CD4-positive, CD25-positive, alpha-beta regulatory T cell (primary cell): ENCODE measurements at regions not wholly inside any gene's neighbourhood (a gene's known extent, or its start where the extent isn't known, plus 50 kb on each side); places are given as distances from the start of the nearest gene placed in this dataset.

Experiments used
- ATAC-seq, 2 donors: fragments of 150-1000 bp; cut with Tn5 transposase; one replicate each; pipeline ENCODE4 v1.10.0; 2021; ENCODE audit warnings: low read depth in 2 of 2, moderate number of reproducible peaks in 2 of 2, moderate library complexity in 1 of 2
- DNase-seq, 3 donors: peaks; one replicate each; pipeline versions ENCODE4 v3.0.0 to v3.0.0-alpha.2; 2012 to 2022; ENCODE audit warnings: mixed read lengths in 1 of 3
- H3K27ac ChIP-seq: one replicate; pipeline ENCODE4 v1.7.0; 2013; ENCODE audit warnings: mild to moderate bottlenecking, low read length; ENCODE audit not compliant: insufficient read depth, poor library complexity, severe bottlenecking
- H3K27me3 ChIP-seq: one replicate; pipeline ENCODE4 v1.7.0; 2013; ENCODE audit warnings: low read length; ENCODE audit not compliant: control insufficient read depth, insufficient read depth
- H3K36me3 ChIP-seq: one replicate; pipeline ENCODE4 v1.7.0; 2013; ENCODE audit warnings: mild to moderate bottlenecking, low read length, moderate library complexity; ENCODE audit not compliant: control insufficient read depth, insufficient read depth
- H3K4me1 ChIP-seq: 2 replicates; pipeline ENCODE4 v1.7.0; 2013; ENCODE audit warnings: mild to moderate bottlenecking, low read length; ENCODE audit not compliant: insufficient read depth, control insufficient read depth, poor library complexity, severe bottlenecking
- H3K4me3 ChIP-seq: one replicate; pipeline ENCODE4 v1.7.0; 2013; ENCODE audit warnings: low read depth, mild to moderate bottlenecking, low read length, moderate library complexity
- H3K9me3 ChIP-seq, 2 experiments: 1 replicate in 1 of 2; 2 replicates in 1 of 2; pipeline ENCODE4 v1.7.0; 2013; ENCODE audit warnings: low read length in 2 of 2, mild to moderate bottlenecking in 1 of 2, moderate library complexity in 1 of 2; ENCODE audit not compliant: control insufficient read depth in 2 of 2
- H3K27ac Mint-ChIP-seq, 3 donors: one replicate each; pipeline ENCODE4 v1.8.0; 2020 to 2022; ENCODE audit warnings: mild to moderate bottlenecking in 3 of 3, mixed read lengths in 3 of 3, moderate library complexity in 2 of 3
- H3K27me3 Mint-ChIP-seq: one replicate; pipeline ENCODE4 v1.8.0; 2022; ENCODE audit warnings: mild to moderate bottlenecking, mixed read lengths
- H3K36me3 Mint-ChIP-seq: one replicate; pipeline ENCODE4 v1.8.0; 2020; ENCODE audit warnings: mixed read lengths
- H3K4me1 Mint-ChIP-seq, 4 donors: one replicate each; pipeline ENCODE4 v1.8.0; 2020 to 2022; ENCODE audit warnings: mixed read lengths in 4 of 4, mild to moderate bottlenecking in 1 of 4
- H3K4me3 Mint-ChIP-seq, 4 donors: one replicate each; pipeline ENCODE4 v1.8.0; 2020 to 2022; ENCODE audit warnings: mild to moderate bottlenecking in 4 of 4, mixed read lengths in 4 of 4, moderate library complexity in 3 of 4
- H3K9me3 Mint-ChIP-seq, 7 donors: one replicate each; pipeline ENCODE4 v1.8.0; 2020 to 2022; ENCODE audit warnings: mixed read lengths in 7 of 7, mild to moderate bottlenecking in 3 of 7, moderate library complexity in 2 of 7

- Mint-ChIP-seq H3K27me3 (no peaks in the 10 kb centered on the region), H3K27ac (no peak overlapping the region), H3K4me1 (no peaks in the 10 kb centered on the region), H3K9me3 (peaks cover 3 to 21% (median 10%) of the 10 kb centered on the region in 7 donors), H3K36me3 (no peaks in the 10 kb centered on the region), H3K4me3 (no peak overlapping the region)
- Histone ChIP-seq H3K36me3 (no peaks in the 10 kb centered on the region), H3K27ac (no peak overlapping the region), H3K27me3 (no peaks in the 10 kb centered on the region), H3K4me3 (no peak overlapping the region), H3K9me3 (no peaks in the 10 kb centered on the region), H3K4me1 (no peaks in the 10 kb centered on the region)
- no peak for ATAC-seq
- no peak for DNase-seq
These were observed 987.4 kb downstream of the TUSC7 start for GRCh38 chr3:117696851-117697407.

- H3K4me1 Mint-ChIP-seq: no peaks in the 10 kb centered on the region
- H3K27ac Mint-ChIP-seq: no peak overlapping the region
- DNase-seq (no peak), ATAC-seq (no peak)
- H3K9me3 ChIP-seq: no peaks in the 10 kb centered on the region
- peaks cover 0 to 21% (median 10%) of the 10 kb centered on the region in 7 donors for H3K9me3 Mint-ChIP-seq
- no peaks in the 10 kb centered on the region for H3K4me1 ChIP-seq
- no peak overlapping the region for H3K27ac ChIP-seq
- no peak overlapping the region for H3K4me3 Mint-ChIP-seq
- H3K36me3 ChIP-seq: no peaks in the 10 kb centered on the region
- no peaks in the 10 kb centered on the region for H3K27me3 ChIP-seq
- H3K4me3 ChIP-seq: no peak overlapping the region
- H3K27me3 Mint-ChIP-seq: no peaks in the 10 kb centered on the region
- no peaks in the 10 kb centered on the region for H3K36me3 Mint-ChIP-seq
These were observed 989.5 kb downstream of the TUSC7 start for GRCh38 chr3:117699058-117699457.

GRCh38 chr3:117700573-117701360, 991.2 kb downstream of the TUSC7 start:
- H3K36me3 Mint-ChIP-seq: no peaks in the 10 kb centered on the region
- ATAC-seq: no peak
- H3K27ac Mint-ChIP-seq: no peak overlapping the region
- H3K4me3 ChIP-seq: no peak overlapping the region
- H3K36me3 ChIP-seq: no peaks in the 10 kb centered on the region
- H3K27ac ChIP-seq: no peak overlapping the region
- H3K4me1 ChIP-seq: no peaks in the 10 kb centered on the region
- H3K4me3 Mint-ChIP-seq: no peak overlapping the region
- no peaks in the 10 kb centered on the region for H3K27me3 ChIP-seq
- no peaks in the 10 kb centered on the region for H3K27me3 Mint-ChIP-seq
- DNase-seq: no peak
- no peaks in the 10 kb centered on the region for H3K9me3 ChIP-seq
- H3K9me3 Mint-ChIP-seq: peaks cover 0 to 15% (median 3%) of the 10 kb centered on the region in 7 donors
- no peaks in the 10 kb centered on the region for H3K4me1 Mint-ChIP-seq

- H3K36me3 Mint-ChIP-seq: no peaks in the 10 kb centered on the region
- H3K27ac Mint-ChIP-seq: no peak overlapping the region
- no peak for ATAC-seq
- Histone ChIP-seq H3K27ac (no peak overlapping the region), H3K36me3 (no peaks in the 10 kb centered on the region), H3K4me1 (no peaks in the 10 kb centered on the region), H3K4me3 (no peak overlapping the region), H3K27me3 (no peaks in the 10 kb centered on the region), H3K9me3 (no peaks in the 10 kb centered on the region)
- no peaks in the 10 kb centered on the region for H3K4me1 Mint-ChIP-seq
- H3K27me3 Mint-ChIP-seq: no peaks in the 10 kb centered on the region
- H3K4me3 Mint-ChIP-seq: no peak overlapping the region
- H3K9me3 Mint-ChIP-seq: peaks cover 0 to 9% (median 4%) of the 10 kb centered on the region in 7 donors
- DNase-seq: no peak
These were observed 995.4 kb downstream of the TUSC7 start for GRCh38 chr3:117705011-117705410.

- H3K4me1 ChIP-seq: no peaks in the 10 kb centered on the region
- Mint-ChIP-seq H3K9me3 (peaks cover 0 to 9% (median 3%) of the 10 kb centered on the region in 7 donors), H3K27ac (no peak overlapping the region), H3K4me1 (no peaks in the 10 kb centered on the region), H3K4me3 (no peak overlapping the region), H3K36me3 (no peaks in the 10 kb centered on the region), H3K27me3 (no peaks in the 10 kb centered on the region)
- no peak overlapping the region for H3K27ac ChIP-seq
- H3K4me3 ChIP-seq: no peak overlapping the region
- ATAC-seq (no peak), DNase-seq (no peak)
- no peaks in the 10 kb centered on the region for H3K27me3 ChIP-seq
- H3K36me3 ChIP-seq: no peaks in the 10 kb centered on the region
- no peaks in the 10 kb centered on the region for H3K9me3 ChIP-seq
These were observed 996.5 kb downstream of the TUSC7 start for GRCh38 chr3:117706037-117706436.

GRCh38 chr3:117706756-117707155, 997.2 kb downstream of the TUSC7 start:
- H3K27me3 Mint-ChIP-seq: no peaks in the 10 kb centered on the region
- no peaks in the 10 kb centered on the region for H3K4me1 Mint-ChIP-seq
- ATAC-seq: no peak
- Histone ChIP-seq H3K4me3 (no peak overlapping the region), H3K27me3 (no peaks in the 10 kb centered on the region), H3K36me3 (no peaks in the 10 kb centered on the region), H3K4me1 (no peaks in the 10 kb centered on the region), H3K9me3 (no peaks in the 10 kb centered on the region), H3K27ac (no peak overlapping the region)
- no peak for DNase-seq
- no peak overlapping the region for H3K4me3 Mint-ChIP-seq
- H3K27ac Mint-ChIP-seq: no peak overlapping the region
- peaks cover 0 to 14% (median 2%) of the 10 kb centered on the region in 7 donors for H3K9me3 Mint-ChIP-seq
- H3K36me3 Mint-ChIP-seq: no peaks in the 10 kb centered on the region

- ATAC-seq (no peak), DNase-seq (no peak)
- Histone ChIP-seq H3K4me1 (no peaks in the 10 kb centered on the region), H3K36me3 (no peaks in the 10 kb centered on the region), H3K4me3 (no peak overlapping the region), H3K27ac (no peak overlapping the region), H3K27me3 (no peaks in the 10 kb centered on the region), H3K9me3 (no peaks in the 10 kb centered on the region)
- Mint-ChIP-seq H3K4me1 (no peaks in the 10 kb centered on the region), H3K4me3 (no peak overlapping the region), H3K27me3 (no peaks in the 10 kb centered on the region), H3K36me3 (no peaks in the 10 kb centered on the region), H3K9me3 (peaks cover 0 to 15% (median under 1%) of the 10 kb centered on the region in 7 donors), H3K27ac (no peak overlapping the region)
These were observed 999.0 kb downstream of the TUSC7 start for GRCh38 chr3:117708601-117709000.

- no peaks in the 10 kb centered on the region for H3K4me1 Mint-ChIP-seq
- H3K27ac Mint-ChIP-seq: no peak overlapping the region
- Histone ChIP-seq H3K4me1 (no peaks in the 10 kb centered on the region), H3K4me3 (no peak overlapping the region), H3K27ac (no peak overlapping the region), H3K36me3 (no peaks in the 10 kb centered on the region), H3K9me3 (no peaks in the 10 kb centered on the region), H3K27me3 (no peaks in the 10 kb centered on the region)
- no peak for DNase-seq
- H3K4me3 Mint-ChIP-seq: no peak overlapping the region
- H3K27me3 Mint-ChIP-seq: no peaks in the 10 kb centered on the region
- H3K36me3 Mint-ChIP-seq: no peaks in the 10 kb centered on the region
- ATAC-seq: no peak
- H3K9me3 Mint-ChIP-seq: peaks cover 0 to 15% (median 0%) of the 10 kb centered on the region in 7 donors
These were observed 999.5 kb downstream of the TUSC7 start for GRCh38 chr3:117709108-117709507.
